Trophoblast cell (in vitro differentiated cells and primary cell): ENCODE measurements at regions not wholly inside any gene's neighbourhood (a gene's known extent, or its start where the extent isn't known, plus 50 kb on each side); places are given as distances from the start of the nearest gene placed in this dataset.

ENCODE experiments used
- DNase-seq, 2 donors: peaks; one replicate each; pipeline ENCODE4 v3.0.0-alpha.2; 2016
- H2AFZ ChIP-seq: 2 replicates; pipeline ENCODE4 v1.6.1; 2013; ENCODE audit warnings: low read length, moderate library complexity, mild to moderate bottlenecking; ENCODE audit not compliant: insufficient read depth, poor library complexity
- H2AK5ac ChIP-seq: 2 replicates; pipeline ENCODE4 v1.6.1; 2013; ENCODE audit warnings: mild to moderate bottlenecking, low read length
- H2BK120ac ChIP-seq: 2 replicates; pipeline ENCODE4 v1.6.1; 2013; ENCODE audit warnings: low read length, mild to moderate bottlenecking, moderate library complexity; ENCODE audit not compliant: insufficient read depth, poor library complexity
- H2BK12ac ChIP-seq: 2 replicates; pipeline ENCODE4 v1.6.1; 2013; ENCODE audit warnings: mild to moderate bottlenecking, low read length, moderate library complexity
- H2BK5ac ChIP-seq: 2 replicates; pipeline ENCODE4 v1.6.1; 2013; ENCODE audit warnings: low read length, low read depth, moderate library complexity, mild to moderate bottlenecking; ENCODE audit not compliant: poor library complexity
- H3K14ac ChIP-seq: 2 replicates; pipeline ENCODE4 v1.6.1; 2013; ENCODE audit warnings: mild to moderate bottlenecking, low read length
- H3K18ac ChIP-seq: 2 replicates; pipeline ENCODE4 v1.6.1; 2013; ENCODE audit warnings: mild to moderate bottlenecking, low read length
- H3K23ac ChIP-seq: 2 replicates; pipeline ENCODE4 v1.6.1; 2013; ENCODE audit warnings: low read length
- H3K27ac ChIP-seq: 2 replicates; pipeline ENCODE4 v1.5.1; 2013; ENCODE audit warnings: low read depth, mild to moderate bottlenecking, inconsistent platforms, low read length, moderate library complexity
- H3K27me3 ChIP-seq: 2 replicates; pipeline ENCODE4 v1.6.1; 2013; ENCODE audit warnings: inconsistent platforms, mild to moderate bottlenecking, low read length, moderate library complexity; ENCODE audit not compliant: insufficient read depth
- H3K36me3 ChIP-seq, 2 experiments: 1 replicate in 1 of 2; 2 replicates in 1 of 2; pipeline ENCODE4 v1.6.1; 2013; ENCODE audit warnings: low read length in 2 of 2, mild to moderate bottlenecking in 2 of 2, moderate library complexity in 1 of 2; ENCODE audit not compliant: insufficient read depth in 2 of 2, control insufficient read depth in 1 of 2
- H3K4ac ChIP-seq: 2 replicates; pipeline ENCODE4 v1.6.1; 2013; ENCODE audit warnings: low read depth, mild to moderate bottlenecking, low read length, moderate library complexity
- H3K4me1 ChIP-seq, 2 experiments: 1 replicate in 1 of 2; 2 replicates in 1 of 2; pipeline ENCODE4 v1.6.1; 2013; ENCODE audit warnings: low read length in 2 of 2, mild to moderate bottlenecking in 2 of 2, moderate library complexity in 1 of 2; ENCODE audit not compliant: insufficient read depth in 2 of 2, control insufficient read depth in 1 of 2
- H3K4me2 ChIP-seq: 2 replicates; pipeline ENCODE4 v1.6.1; 2013; ENCODE audit warnings: inconsistent platforms, mild to moderate bottlenecking, low read length, moderate library complexity
- H3K4me3 ChIP-seq: 2 replicates; pipeline ENCODE4 v1.5.1; 2013; ENCODE audit warnings: mild to moderate bottlenecking, low read depth, low read length, inconsistent platforms
- H3K79me1 ChIP-seq: one replicate; pipeline ENCODE4 v1.6.1; 2013; ENCODE audit warnings: low read length
- H3K79me2 ChIP-seq: 2 replicates; pipeline ENCODE4 v1.6.1; 2013; ENCODE audit warnings: low read length, mild to moderate bottlenecking; ENCODE audit not compliant: control insufficient read depth, insufficient read depth, poor library complexity
- H3K9ac ChIP-seq: 2 replicates; pipeline ENCODE4 v1.6.1; 2013; ENCODE audit warnings: mild to moderate bottlenecking, low read length
- H3K9me3 ChIP-seq: 2 replicates; pipeline ENCODE4 v1.6.1; 2013; ENCODE audit warnings: low read depth, mild to moderate bottlenecking, control low read depth, inconsistent platforms, low read length; ENCODE audit not compliant: insufficient read depth
- H4K12ac ChIP-seq: 2 replicates; pipeline ENCODE4 v1.6.1; 2013; ENCODE audit warnings: low read depth, mild to moderate bottlenecking, low read length, moderate library complexity
- H4K8ac ChIP-seq: 2 replicates; pipeline ENCODE4 v1.6.1; 2013; ENCODE audit warnings: low read depth, mild to moderate bottlenecking, low read length, moderate library complexity
- H4K91ac ChIP-seq: one replicate; pipeline ENCODE4 v1.6.1; 2013; ENCODE audit warnings: low read depth, mild to moderate bottlenecking, low read length, moderate library complexity
- WGBS: extraction: QIAGEN DNeasy Blood & Tissue Kit; methylation state at CpG from one replicate; pipeline ENCODE4 v1.1.7; 2013; ENCODE audit warnings: missing lambda C conversion rate; ENCODE audit not compliant: insufficient read length, insufficient coverage; ENCODE audit errors: extremely low coverage; 5-methylcytosine and 5-hydroxymethylcytosine counted together

GRCh38 chr2:180368881-180369280, 361.8 kb upstream of the CWC22 start:
- H2BK12ac ChIP-seq: no peak overlapping the region
- no peak overlapping the region for H3K18ac ChIP-seq
- H3K36me3 ChIP-seq: no peaks in the 10 kb centered on the region
- WGBS: no CpG with 5 or more reads among the region's 2 CpGs
- H3K9ac ChIP-seq: no peak overlapping the region
- no peaks in the 10 kb centered on the region for H3K27me3 ChIP-seq
- no peak overlapping the region for H3K4me3 ChIP-seq
- H2BK120ac ChIP-seq: no peak overlapping the region
- no peak overlapping the region for H2AK5ac ChIP-seq
- H4K91ac ChIP-seq: no peak overlapping the region
- H3K4ac ChIP-seq: no peak overlapping the region
- no peak overlapping the region for H3K23ac ChIP-seq
- H3K27ac ChIP-seq: no peak overlapping the region
- H3K9me3 ChIP-seq: no peaks in the 10 kb centered on the region
- no peaks in the 10 kb centered on the region for H3K79me2 ChIP-seq
- no peak overlapping the region for H2AFZ ChIP-seq
- no peak overlapping the region for H3K14ac ChIP-seq
- no peaks in the 10 kb centered on the region for H3K79me1 ChIP-seq
- H3K4me2 ChIP-seq: no peak overlapping the region
- H4K12ac ChIP-seq: no peak overlapping the region
- DNase-seq: no peak
- H3K4me1 ChIP-seq: no peaks in the 10 kb centered on the region
- no peak overlapping the region for H4K8ac ChIP-seq
- no peak overlapping the region for H2BK5ac ChIP-seq

GRCh38 chr2:180367815-180368214, 360.7 kb upstream of the CWC22 start:
- no peak overlapping the region for H3K27ac ChIP-seq
- no peaks in the 10 kb centered on the region for H3K79me1 ChIP-seq
- no peak overlapping the region for H3K4me2 ChIP-seq
- no peak overlapping the region for H4K91ac ChIP-seq
- H3K36me3 ChIP-seq: no peaks in the 10 kb centered on the region
- no peak overlapping the region for H3K4me3 ChIP-seq
- no peak overlapping the region for H3K18ac ChIP-seq
- H3K9me3 ChIP-seq: no peaks in the 10 kb centered on the region
- no peak overlapping the region for H3K9ac ChIP-seq
- H2BK5ac ChIP-seq: no peak overlapping the region
- H2AK5ac ChIP-seq: no peak overlapping the region
- no peak overlapping the region for H4K8ac ChIP-seq
- no peak overlapping the region for H3K4ac ChIP-seq
- no peak overlapping the region for H2BK12ac ChIP-seq
- H2AFZ ChIP-seq: no peak overlapping the region
- H3K4me1 ChIP-seq: no peaks in the 10 kb centered on the region
- no peak overlapping the region for H4K12ac ChIP-seq
- no peak overlapping the region for H3K14ac ChIP-seq
- H3K79me2 ChIP-seq: no peaks in the 10 kb centered on the region
- no peak overlapping the region for H3K23ac ChIP-seq
- no peaks in the 10 kb centered on the region for H3K27me3 ChIP-seq
- peak in 1 of 2 donors; percentile 48 for DNase-seq
- H2BK120ac ChIP-seq: no peak overlapping the region

- no peak overlapping the region for H3K4me3 ChIP-seq
These were observed 359.4 kb upstream of the CWC22 start for GRCh38 chr2:180366481-180366880.

GRCh38 chr2:180364719-180365118, 357.6 kb upstream of the CWC22 start:
- no peak overlapping the region for H3K9ac ChIP-seq
- H3K36me3 ChIP-seq: no peaks in the 10 kb centered on the region
- no peak overlapping the region for H4K8ac ChIP-seq

More at GRCh38 chr2:180366481-180366880, 359.4 kb upstream of the CWC22 start:
- Histone ChIP-seq H2BK120ac (no peak overlapping the region), H3K23ac (no peak overlapping the region), H4K8ac (no peak overlapping the region), H3K14ac (no peak overlapping the region), H3K79me2 (no peaks in the 10 kb centered on the region), H3K27ac (no peak overlapping the region), H3K79me1 (no peaks in the 10 kb centered on the region), H4K91ac (no peak overlapping the region), H3K27me3 (no peaks in the 10 kb centered on the region), H3K9ac (no peak overlapping the region), H3K4me1 (no peaks in the 10 kb centered on the region), H4K12ac (no peak overlapping the region), H2AK5ac (no peak overlapping the region), H3K18ac (no peak overlapping the region), H3K36me3 (no peaks in the 10 kb centered on the region), H2BK12ac (no peak overlapping the region), H3K4ac (no peak overlapping the region), H3K9me3 (no peaks in the 10 kb centered on the region), H3K4me2 (no peak overlapping the region), H2BK5ac (no peak overlapping the region), H2AFZ (no peak overlapping the region)
- DNase-seq: no peak

GRCh38 chr2:180360283-180360618, 353.2 kb upstream of the CWC22 start:
- Histone ChIP-seq H3K9ac (no peak overlapping the region), H4K12ac (no peak overlapping the region), H3K36me3 (no peaks in the 10 kb centered on the region), H2AK5ac (no peak overlapping the region), H3K79me1 (no peaks in the 10 kb centered on the region), H2BK5ac (no peak overlapping the region), H3K4me1 (no peaks in the 10 kb centered on the region), H2BK12ac (no peak overlapping the region), H3K23ac (no peak overlapping the region), H3K27me3 (no peaks in the 10 kb centered on the region), H3K27ac (no peak overlapping the region), H3K18ac (no peak overlapping the region), H4K8ac (no peak overlapping the region), H3K4ac (no peak overlapping the region), H2AFZ (no peak overlapping the region), H3K79me2 (no peaks in the 10 kb centered on the region), H3K4me3 (no peak overlapping the region), H2BK120ac (no peak overlapping the region), H3K14ac (no peak overlapping the region), H3K9me3 (no peaks in the 10 kb centered on the region), H4K91ac (no peak overlapping the region), H3K4me2 (no peak overlapping the region)
- DNase-seq: no peak
- no CpG with 5 or more reads among the region's 2 CpGs for WGBS

More at GRCh38 chr2:180364719-180365118, 357.6 kb upstream of the CWC22 start:
- no peak overlapping the region for H4K91ac ChIP-seq
- no CpG with 5 or more reads among the region's 2 CpGs for WGBS
- H3K4me2 ChIP-seq: no peak overlapping the region
- H2BK120ac ChIP-seq: no peak overlapping the region
- H3K9me3 ChIP-seq: no peaks in the 10 kb centered on the region
- H3K14ac ChIP-seq: no peak overlapping the region
- no peak overlapping the region for H4K12ac ChIP-seq
- no peak overlapping the region for H2AFZ ChIP-seq
- H3K4ac ChIP-seq: no peak overlapping the region
- no peak overlapping the region for H2BK5ac ChIP-seq
- H3K4me1 ChIP-seq: no peaks in the 10 kb centered on the region
- H3K18ac ChIP-seq: no peak overlapping the region
- no peak overlapping the region for H2AK5ac ChIP-seq
- no peak overlapping the region for H3K4me3 ChIP-seq
- no peaks in the 10 kb centered on the region for H3K27me3 ChIP-seq
- DNase-seq: no peak
- H2BK12ac ChIP-seq: no peak overlapping the region
- no peak overlapping the region for H3K23ac ChIP-seq
- H3K27ac ChIP-seq: no peak overlapping the region
- no peaks in the 10 kb centered on the region for H3K79me2 ChIP-seq
- no peaks in the 10 kb centered on the region for H3K79me1 ChIP-seq
